NCI-H146 treated with DMSO at 0.1 percent for 48 hours (cell line): ENCODE measurements at regions not wholly inside any gene's neighbourhood (a gene's known extent, or its start where the extent isn't known, plus 50 kb on each side); places are given as distances from the start of the nearest gene placed in this dataset.
"Not testable (repeated sequence)": the region's sequence is repeated elsewhere in the genome, so short reads cannot be mapped to it uniquely, and the experiment has no call there.

Experiments used
- DNase-seq: peaks from one replicate; lab custom pipeline; 2025; ENCODE audit not compliant: unreplicated experiment; lab: John Stamatoyannopoulos, UW

DNA sequence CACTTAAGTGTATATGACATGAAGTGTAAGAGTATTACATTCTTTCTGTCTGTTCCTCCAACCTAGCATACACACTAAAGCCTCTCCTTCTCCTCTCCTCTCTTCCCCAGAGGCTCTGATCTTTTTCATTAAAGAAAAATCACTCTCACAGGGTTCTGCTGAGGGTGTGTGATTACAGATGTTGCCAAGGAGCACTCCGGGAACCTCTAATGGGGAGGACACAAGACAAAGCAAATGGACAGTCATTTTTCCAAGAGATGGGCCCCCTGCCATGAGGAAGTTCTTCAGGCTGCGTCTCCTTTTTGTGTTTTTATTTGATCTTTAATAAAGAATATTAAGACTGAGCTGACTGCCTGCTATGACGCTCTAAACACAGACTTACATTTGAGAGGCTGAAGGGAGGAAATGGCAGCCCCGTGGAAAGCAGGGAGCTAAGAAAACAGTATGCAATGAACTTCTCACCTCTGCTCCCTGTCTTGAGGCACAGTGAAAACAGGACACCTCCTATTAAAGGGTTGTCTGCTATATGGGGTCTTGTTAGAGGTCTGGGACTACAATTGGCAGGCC lies 578.1 kb downstream of the PIK3C3 start:
- peak; percentile 56 for DNase-seq

DNA sequence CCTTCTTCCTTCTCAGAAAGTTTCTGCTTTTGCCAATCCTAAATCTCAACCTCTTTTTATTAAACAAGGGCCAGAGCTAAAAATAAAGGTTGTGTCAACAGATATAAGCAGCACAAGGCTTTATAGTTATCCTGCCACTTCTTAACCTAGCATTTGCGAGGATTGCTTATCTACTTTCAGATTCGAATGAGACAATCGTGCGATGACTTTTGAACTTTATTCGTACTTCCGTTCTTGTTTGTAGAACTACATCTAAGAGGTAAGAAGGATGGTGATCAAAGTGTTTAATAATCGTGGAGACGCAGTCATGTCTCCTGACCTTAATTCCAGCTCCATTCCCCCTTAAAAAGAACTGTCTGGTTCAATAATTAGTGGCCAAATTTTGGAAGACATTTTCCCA lies 578.6 kb downstream of the PIK3C3 start:
- no peak for DNase-seq

DNA sequence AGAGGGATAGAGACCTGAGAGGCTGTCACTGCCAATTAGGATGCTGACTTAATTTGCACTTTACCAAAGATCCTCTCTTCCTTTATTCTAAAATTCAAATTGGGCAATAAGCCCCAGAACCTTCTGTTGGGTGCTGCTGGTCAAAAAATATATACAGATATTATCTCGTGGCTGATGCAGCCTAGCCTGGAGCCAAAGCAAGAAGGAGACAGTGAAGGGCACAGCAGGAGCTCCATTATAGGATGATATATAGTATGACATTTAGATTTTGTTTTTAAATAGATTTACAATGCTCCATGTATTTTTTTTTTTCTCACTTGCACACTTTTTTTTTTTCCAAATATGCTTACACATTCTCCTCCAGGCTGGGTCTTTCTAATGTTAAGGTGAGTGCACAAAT lies 579.3 kb downstream of the PIK3C3 start:
- DNase-seq, result peak; percentile 95

DNA sequence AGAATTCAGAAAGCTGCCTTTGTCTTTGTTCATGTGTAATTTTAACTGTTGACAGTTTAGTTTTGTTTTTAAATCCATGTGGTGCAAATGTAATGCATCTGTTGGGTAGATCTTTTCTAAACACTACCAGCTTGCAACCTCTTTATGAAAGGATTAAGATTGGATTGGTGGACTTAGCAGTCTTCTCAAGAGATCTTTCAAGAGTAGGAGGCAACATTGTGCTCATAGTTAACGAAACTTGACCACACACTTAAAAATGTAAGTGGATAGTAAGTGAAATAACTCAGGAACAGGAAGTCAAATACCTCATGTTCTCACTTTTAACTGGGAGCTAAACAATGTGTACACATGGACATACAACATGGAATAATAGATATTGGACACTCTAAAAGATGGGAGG lies 579.0 kb downstream of the RIT2 start:
- no peak for DNase-seq

DNA sequence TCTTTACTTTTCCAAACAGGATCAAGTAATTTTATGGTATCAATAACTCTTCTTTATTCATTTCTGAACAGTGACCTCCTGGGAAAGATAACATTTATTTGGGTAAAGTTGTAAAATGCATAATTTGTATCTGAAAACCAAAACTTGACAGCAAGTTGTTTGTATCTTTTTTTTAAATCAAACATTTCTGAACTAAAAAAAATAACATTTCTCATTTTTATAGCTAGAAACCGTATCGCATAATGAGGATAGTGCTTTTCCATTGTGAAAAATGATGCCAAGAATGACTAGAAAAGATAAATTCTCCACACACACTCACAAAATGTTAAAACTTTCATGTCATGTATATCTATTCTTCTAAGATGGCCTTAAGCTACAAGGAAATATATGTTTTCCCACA lies 578.2 kb downstream of the RIT2 start:
- no peak for DNase-seq

DNA sequence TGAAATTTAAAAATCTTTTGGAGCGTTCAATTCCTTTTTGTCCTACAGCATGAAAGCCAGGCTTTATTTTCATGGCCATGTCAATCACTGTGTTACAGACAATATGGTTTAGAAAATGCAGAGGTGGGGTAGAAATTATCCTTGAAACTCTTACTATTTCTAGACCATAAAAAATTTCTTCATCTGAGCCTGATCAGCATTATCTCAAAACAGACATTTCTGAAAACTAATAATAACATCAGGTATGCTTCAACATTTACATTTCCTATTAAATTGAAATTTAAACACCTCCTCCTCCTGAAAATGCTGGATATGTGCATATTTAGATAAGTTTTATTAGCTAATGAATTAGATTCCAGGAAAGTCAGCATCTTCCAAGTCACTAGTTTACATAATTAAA lies 570.6 kb downstream of the RIT2 start:
- DNase-seq, result no peak

DNA sequence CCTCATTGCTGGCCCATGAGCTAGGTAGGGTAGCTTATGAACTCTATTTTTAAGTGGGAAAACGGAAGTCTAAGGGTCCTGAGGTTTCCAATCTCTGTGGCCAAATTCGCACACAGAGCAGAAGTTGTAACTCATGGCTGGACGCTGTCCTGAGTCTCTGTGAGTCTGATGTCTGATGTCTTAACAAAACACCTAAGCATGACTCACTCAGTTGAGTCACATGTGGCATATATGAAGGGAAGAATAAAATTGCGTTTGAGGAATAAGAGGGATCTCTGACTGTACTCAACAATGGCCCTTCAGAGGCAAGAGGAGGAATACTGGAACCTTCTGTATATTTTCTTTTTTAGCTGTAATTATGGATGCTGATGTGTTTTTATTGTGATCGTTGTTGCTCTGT lies 569.7 kb downstream of the RIT2 start:
- no peak for DNase-seq

DNA sequence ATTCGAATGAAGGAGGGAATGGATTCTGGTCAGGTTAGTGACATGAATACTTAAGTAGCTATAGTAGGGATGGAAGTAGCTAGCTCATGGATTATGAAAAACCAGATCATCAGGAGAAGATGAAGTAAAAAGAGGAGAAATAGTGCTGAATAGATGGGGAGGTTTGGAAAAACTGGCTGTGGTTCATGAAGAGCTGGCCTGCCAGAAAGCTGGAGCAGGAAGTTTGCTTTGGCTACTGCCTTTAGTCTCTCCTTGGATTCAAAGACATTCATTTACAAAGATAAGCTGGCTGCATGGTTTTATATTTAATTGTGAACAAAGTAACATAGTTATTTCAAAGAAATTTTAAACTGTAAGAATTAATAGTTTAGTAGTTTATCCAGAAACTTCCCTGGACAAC lies 567.0 kb downstream of the RIT2 start:
- no peak for DNase-seq

DNA sequence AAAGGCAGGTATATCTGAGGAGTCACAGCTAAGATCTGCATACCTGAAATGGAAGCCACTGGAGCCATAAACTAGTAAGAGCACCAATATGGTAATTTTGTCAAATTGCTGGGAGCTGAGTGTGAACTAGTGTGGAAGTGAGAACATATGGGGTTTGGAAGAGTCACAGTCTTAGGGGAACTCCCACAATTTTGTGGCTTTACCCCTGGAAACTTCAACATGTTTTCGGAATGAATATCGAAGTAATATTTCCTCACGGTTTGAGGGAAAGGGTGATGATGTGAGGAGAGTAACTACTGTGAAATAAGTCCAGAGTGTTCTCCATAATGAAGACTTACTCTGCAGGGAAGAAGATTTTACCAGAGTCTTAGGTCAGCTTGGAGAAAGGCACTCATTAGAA lies 565.9 kb downstream of the RIT2 start:
- no peak for DNase-seq

DNA sequence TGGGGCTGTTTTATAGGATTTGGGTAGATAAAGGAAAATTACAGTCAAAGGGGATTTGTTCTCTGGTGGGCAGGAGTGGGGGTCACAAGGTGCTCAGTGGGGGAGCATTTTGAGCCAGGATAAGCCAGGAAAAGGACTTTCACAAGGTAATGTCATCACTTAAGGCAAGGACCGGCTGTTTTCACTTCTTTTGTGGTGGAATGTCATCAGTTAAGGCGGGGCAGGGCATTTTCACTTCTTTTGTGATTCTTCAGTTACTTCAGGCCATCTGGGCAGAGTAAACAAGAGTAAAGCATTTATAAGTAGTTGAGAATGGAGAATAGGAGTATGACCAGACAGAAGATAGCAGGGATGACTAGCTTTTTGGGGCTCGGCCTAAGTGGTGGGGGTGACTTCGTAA lies 562.9 kb downstream of the RIT2 start:
- not testable (repeated sequence) for DNase-seq

DNA sequence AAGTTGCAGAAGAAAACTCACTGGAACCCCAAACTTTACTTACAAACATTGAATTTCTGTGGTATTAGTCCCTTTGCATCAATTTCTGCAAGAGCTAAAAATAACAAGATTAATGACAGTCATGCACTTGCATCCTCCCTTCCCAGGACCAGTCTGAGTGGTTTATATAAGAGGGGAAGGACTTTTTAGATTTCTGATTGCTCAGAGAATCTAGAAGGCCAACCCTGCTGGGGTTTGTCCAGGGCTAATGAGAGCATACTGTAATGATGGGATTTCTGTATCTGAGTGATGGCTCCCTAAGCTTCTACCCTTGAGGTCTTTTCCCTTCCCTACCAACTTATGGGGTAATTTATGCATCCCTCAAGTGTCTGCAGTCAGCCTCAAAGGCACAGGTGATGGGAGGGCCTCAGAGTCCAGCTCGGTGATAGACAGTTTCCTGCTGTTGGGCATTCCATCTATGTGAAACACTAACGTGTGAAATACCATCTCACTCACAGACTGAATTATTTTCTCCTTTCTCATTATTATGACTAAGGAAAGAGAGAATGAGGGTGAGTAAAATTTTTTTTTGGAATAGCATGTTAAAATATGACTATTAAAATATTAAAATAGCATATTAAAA lies 556.3 kb downstream of the RIT2 start:
- no peak for DNase-seq

DNA sequence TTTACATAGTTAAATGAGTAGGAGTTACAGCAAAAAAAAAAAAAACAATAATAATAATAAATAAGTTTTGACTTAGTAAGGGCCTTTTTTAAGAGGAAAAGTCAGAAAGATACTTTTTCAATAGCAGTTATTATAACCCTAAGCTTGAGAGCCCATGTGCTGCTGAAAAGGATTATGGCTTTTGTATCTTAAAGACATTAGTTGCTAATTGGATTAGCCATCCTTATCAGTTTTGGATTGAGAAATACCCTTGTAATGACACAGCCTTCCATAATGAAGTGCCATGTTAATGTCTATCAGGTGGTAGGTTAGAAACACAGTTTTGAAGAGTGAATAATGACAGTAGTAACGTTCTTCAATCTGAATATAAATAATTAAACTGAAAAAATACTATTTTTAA lies 554.0 kb downstream of the RIT2 start:
- no peak for DNase-seq

DNA sequence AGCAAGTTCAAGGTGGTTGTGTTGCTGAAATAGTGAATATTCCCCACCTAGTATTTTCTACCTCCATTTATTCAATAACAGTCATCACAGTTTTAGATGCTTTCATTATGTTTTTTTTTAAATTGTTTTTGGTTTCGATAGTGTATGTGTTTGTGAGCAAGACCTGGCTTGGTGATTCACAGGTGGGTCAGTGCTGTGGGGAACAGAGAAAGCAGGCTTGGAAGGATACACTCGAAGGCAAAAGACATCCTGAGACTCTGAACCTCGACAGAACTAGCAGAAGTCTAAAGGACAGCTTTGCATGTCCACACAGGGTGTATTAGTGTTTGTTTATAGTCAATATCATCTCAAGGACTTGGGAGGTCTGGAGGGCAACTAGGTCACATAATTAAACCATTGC lies 551.5 kb downstream of the RIT2 start:
- no peak for DNase-seq

DNA sequence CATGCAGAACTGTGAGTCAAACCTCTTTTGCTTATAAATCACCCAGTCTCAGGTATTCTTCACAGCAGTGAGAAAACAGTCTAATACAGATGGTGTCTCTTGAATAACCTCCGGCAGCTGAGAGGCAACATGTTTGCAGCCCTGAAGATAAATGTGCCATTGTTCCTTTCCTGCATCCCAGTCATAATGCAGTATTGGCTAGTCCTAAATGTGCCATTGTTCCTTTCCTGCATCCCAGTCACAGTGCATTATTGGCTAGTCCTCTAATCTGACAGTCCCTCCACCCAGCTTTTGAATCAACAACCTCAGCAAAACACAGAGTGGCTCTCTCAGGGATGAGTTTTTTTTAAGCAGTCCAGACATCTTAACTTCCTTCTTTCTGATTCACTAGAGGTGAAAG lies 550.7 kb downstream of the RIT2 start:
- DNase-seq, result no peak

DNA sequence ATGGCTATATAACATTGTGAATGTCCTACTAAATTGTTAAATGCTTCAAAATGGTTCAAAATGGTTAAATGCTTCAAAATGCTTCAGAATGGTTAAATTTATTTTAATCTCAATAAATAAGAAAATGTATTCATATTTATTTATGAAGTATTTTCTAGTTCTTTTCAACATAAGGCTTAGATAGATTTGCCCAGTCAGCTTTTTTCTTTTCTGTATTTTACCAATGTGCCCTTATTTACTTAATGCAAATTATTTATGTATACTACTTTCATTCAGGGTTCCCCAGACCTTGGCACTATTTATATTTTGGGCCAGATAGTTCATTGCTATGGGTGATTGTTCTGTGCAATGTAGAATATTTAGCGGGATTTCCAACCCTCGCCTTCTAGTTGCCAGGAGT lies 546.7 kb downstream of the RIT2 start:
- no peak for DNase-seq

DNA sequence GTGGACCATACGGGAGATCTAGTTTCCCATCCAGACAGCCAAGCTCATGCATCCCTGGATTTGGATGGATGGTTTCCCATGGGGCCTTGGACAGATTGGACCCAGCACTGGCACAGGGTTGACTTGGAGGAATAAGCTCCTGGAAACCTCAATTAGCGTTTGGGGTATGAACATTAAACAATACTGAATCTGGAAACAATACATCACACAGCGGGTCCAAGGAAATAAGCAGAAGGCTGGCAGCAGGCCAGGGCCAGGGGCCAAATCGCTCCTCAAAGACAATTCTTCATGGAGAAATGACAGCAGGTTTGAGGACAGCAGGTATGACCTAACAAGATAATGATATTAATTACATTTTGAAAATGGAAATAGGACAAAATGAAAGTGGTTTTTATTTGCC lies 540.6 kb downstream of the RIT2 start:
- DNase-seq, result peak; percentile 99

DNA sequence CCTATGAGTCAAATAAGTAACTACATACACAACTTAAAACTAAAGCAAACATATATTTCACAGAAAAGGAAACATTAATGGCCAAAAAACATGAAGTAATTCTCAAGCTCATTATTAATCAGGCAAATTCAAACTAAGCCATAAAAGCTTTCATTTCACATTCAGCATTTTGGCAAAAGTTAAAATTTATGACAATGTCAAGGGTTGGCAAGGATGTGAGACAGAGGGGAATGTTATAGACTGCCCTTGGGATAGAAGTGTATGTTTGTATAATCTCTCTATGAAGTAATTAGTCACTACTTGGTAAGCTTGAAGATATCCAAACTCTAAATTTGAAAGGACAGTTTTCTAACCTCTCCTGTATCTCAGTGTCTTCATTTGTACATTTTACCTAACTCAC lies 539.4 kb downstream of the RIT2 start:
- DNase-seq, result no peak

DNA sequence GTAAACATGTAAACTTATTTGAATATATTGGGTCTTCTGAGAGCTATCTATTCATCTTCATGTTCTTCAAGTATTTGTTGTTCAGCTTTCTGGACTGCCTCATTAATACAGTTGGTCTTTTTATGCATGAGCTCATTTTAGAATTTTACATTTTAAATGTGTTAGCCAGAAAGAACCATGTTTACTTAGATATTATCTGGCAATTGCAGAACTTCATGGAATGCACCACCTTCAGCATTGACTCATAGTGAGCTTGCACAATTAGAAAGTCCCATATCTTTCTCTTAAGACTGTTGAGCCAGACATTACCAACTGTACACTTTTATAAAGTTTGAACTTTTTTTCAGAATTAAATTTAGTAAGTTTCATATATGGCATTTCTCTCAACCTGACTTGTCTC lies 536.7 kb downstream of the RIT2 start:
- no peak for DNase-seq

DNA sequence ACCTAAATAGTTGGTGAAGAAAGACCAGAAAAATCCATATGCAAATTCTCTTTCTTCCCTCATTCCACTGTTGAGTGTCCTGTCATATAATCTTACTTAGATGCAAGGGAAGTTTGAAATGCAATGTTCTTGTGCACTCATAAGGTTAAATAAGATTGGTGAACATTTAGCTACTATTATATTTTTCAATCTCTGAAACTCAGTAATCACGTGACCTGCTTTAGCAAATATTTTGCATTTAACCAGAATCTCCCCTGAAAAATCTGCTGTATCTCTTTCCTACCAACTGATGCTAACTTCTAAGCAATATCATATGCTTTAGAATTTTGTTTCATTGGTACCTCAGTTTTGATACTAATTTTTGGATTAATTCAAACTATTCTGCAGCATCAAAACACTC lies 533.2 kb downstream of the RIT2 start:
- DNase-seq, result no peak

DNA sequence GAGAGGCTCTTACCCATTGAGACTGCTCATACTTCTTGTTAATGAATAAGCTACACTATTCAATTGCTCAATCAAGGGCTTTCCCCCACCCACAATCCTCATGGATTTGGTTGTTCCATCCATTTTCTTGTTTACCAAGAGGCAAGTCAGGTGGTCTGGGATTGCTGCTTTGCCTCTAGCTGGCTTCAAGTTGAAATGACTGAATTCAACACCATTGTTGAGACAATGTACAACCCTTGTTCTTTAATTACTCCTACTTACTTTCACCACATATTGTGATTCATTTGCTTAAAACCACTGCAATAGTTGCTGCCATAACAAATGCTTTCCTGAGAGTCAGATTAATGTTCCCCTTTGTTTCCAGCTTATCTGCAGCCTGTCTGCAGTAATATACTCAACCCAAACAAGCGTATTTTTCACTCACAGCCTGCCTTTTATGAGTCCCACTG lies 532.2 kb downstream of the RIT2 start:
- no peak for DNase-seq

DNA sequence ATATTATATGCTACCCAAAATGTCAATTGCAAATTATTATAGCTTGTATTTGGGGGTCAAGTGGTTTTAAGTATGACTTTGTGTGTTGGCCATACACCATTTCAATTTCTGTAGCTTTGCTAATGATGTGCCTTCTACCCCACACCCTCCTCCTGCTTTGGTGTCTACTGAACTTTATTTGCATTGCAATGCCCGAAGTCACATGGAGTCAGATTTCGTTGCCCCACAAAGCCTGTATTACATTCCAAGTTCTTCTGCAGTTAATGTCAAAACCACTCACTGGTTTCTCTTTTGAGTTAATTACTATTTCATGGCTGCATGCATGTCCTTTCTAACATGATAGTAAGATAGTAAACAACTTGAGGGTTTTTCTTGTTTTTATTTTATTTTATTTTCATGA lies 528.9 kb downstream of the RIT2 start:
- no peak for DNase-seq

DNA sequence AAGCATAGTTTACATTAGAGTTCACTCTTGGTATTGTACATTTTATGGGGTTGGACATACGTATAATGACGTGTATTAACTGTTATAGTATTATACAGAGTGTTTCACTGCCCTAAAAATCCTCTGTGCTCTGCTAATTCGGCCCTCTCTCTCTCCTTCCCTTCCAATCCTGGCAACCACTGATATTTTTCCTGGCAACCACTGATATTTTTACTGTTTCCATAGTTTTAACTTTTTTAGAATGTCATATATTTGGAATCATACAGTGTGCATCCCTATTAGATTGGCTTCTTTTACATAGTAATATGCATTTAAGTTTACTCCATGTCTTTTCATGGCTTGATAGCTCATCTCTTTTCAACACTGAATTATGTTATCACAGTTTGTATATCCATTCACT lies 526.7 kb downstream of the RIT2 start:
- no peak for DNase-seq

DNA sequence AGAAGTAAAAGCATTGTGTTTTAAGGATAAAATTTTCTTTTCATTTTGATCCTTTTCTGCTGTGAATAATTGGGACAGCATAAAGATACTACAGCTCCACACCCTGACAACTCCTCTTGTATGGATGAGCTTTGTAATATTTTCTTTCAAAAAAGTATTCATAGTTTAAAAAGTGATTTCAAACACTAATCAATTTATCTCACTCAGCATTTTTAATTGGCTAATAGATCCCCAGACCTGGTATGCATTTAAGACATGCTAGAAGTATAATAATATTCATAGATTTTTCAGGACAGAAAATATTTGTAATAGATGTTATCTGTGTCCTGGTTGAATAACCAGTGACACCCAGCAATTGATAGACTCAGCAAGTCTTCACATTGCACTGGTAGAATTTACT lies 510.7 kb downstream of the RIT2 start:
- no peak for DNase-seq
